Astrocyte (in vitro differentiated cells and primary cell): ENCODE measurements at regions not wholly inside any gene's neighbourhood (a gene's known extent, or its start where the extent isn't known, plus 50 kb on each side); places are given as distances from the start of the nearest gene placed in this dataset.

Source experiments
- DNase-seq: peaks from one replicate; pipeline ENCODE4 v3.0.0-alpha.2; 2010; ENCODE audit warnings: low read depth
- FAIRE-seq: peaks from 2 replicates; lab custom pipeline; 2011; peaks lifted over from hg19 to GRCh38; lab: Jason Lieb, UNC
- H2AFZ ChIP-seq: 2 replicates; pipeline ENCODE4 v1.6.0; 2012; ENCODE audit warnings: low read depth, low read length, inconsistent platforms
- H3K27ac ChIP-seq: 2 replicates; pipeline ENCODE4 v1.5.1; 2011; ENCODE audit warnings: low read depth, low read length, inconsistent platforms
- H3K27me3 ChIP-seq: 2 replicates; pipeline ENCODE4 v1.6.0; 2011; ENCODE audit warnings: low read length, inconsistent platforms; ENCODE audit not compliant: insufficient read depth
- H3K36me3 ChIP-seq: 2 replicates; pipeline ENCODE4 v1.5.1; 2011; ENCODE audit warnings: low read length, inconsistent platforms; ENCODE audit not compliant: insufficient read depth
- H3K4me1 ChIP-seq: 2 replicates; pipeline ENCODE4 v1.5.1; 2011; ENCODE audit warnings: low read length, inconsistent platforms; ENCODE audit not compliant: insufficient read depth
- H3K4me2 ChIP-seq: 2 replicates; pipeline ENCODE4 v1.6.0; 2012; ENCODE audit warnings: low read length, inconsistent platforms
- H3K4me3 ChIP-seq: 2 replicates; pipeline ENCODE4 v1.5.1; 2011; ENCODE audit warnings: low read depth, mild to moderate bottlenecking, low read length, inconsistent platforms; ENCODE audit not compliant: insufficient read depth
- H3K79me2 ChIP-seq: 2 replicates; pipeline ENCODE4 v1.6.0; 2012; ENCODE audit warnings: mild to moderate bottlenecking, low read length, inconsistent platforms; ENCODE audit not compliant: insufficient read depth
- H3K9ac ChIP-seq: 2 replicates; pipeline ENCODE4 v1.6.0; 2012; ENCODE audit warnings: mild to moderate bottlenecking, low read length, inconsistent platforms
- H3K9me3 ChIP-seq: 2 replicates; pipeline ENCODE4 v1.5.1; 2012; ENCODE audit warnings: low read depth, mild to moderate bottlenecking, low read length, inconsistent platforms; ENCODE audit not compliant: insufficient read depth
- H4K20me1 ChIP-seq: 2 replicates; pipeline ENCODE4 v1.6.0; 2012; ENCODE audit warnings: low read length, inconsistent platforms; ENCODE audit not compliant: insufficient read depth
- H3K27ac Mint-ChIP-seq: one replicate; pipeline ENCODE4 v1.8.0; 2021; ENCODE audit warnings: mild to moderate bottlenecking, mixed read lengths; ENCODE audit not compliant: unreplicated experiment
- H3K27me3 Mint-ChIP-seq: one replicate; pipeline ENCODE4 v1.8.0; 2021; ENCODE audit warnings: low read depth, mixed read lengths; ENCODE audit not compliant: unreplicated experiment
- H3K36me3 Mint-ChIP-seq: one replicate; pipeline ENCODE4 v1.8.0; 2021; ENCODE audit warnings: low read depth, mixed read lengths; ENCODE audit not compliant: unreplicated experiment
- H3K4me1 Mint-ChIP-seq: one replicate; pipeline ENCODE4 v1.8.0; 2021; ENCODE audit warnings: low read depth, mixed read lengths; ENCODE audit not compliant: unreplicated experiment
- H3K4me3 Mint-ChIP-seq: one replicate; pipeline ENCODE4 v1.8.0; 2021; ENCODE audit warnings: mild to moderate bottlenecking, moderate library complexity, mixed read lengths; ENCODE audit not compliant: unreplicated experiment
- H3K9me3 Mint-ChIP-seq: one replicate; pipeline ENCODE4 v1.8.0; 2021; ENCODE audit warnings: mild to moderate bottlenecking, mixed read lengths; ENCODE audit not compliant: unreplicated experiment
- CTCF ChIP-seq: IDR thresholded peaks from 2 replicates; pipeline ENCODE4 v1.5.1; 2011; ENCODE audit warnings: low read depth, mild to moderate bottlenecking, inconsistent platforms, low read length, moderate library complexity; ENCODE audit not compliant: insufficient read depth
- EZH2 ChIP-seq: IDR thresholded peaks from 2 replicates; pipeline ENCODE4 v1.6.1; 2012; ENCODE audit warnings: mild to moderate bottlenecking, low read length, inconsistent platforms; ENCODE audit not compliant: insufficient read depth

DNA sequence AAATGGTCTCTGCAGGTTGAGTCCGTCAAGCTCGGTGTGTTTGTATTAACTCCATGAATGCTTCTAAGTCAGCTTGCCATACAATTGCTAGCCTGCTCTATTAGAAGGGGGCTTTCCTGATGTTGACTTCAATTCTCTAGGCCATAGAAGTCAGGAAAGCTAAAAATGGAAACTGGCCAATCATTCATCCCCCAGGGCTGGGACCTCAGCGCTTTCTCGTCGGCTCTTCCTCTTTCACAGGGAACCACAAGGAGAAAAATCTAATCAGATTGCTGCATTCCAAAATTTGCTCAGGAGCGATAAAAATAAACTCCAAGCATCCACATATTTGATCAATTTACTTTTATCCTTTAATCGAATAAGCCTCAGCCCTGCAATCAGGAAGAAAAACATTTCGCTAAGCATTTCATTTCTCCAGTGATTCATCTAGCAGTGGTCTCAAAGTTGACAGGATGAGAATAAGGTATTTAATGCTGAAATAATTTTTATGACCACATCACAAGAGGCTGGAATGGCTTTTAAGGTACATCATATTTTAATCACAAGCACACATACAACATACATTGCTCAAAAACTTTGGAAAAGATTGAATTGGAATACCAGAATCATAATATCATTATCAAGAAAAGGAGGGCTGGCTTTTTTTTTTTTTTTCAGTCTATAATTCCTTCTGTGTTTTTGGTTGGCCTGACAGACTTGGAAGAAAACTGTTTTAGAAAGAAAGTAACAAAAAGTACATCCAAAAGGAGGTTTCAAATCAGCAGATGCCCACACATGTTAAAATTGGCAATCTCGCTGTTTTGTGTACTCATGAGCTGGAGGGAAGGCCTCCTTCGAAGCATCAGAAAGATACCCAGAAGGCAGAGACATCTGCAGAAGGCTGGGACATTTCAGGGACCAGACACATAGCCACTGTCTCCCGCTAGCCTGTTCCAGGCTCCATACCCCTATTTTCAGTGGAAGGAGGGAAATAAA lies 316.3 kb downstream of the NUAK1 start:
- Histone ChIP-seq H3K79me2 (no peaks in the 10 kb centered on the region), H3K9ac (no peak overlapping the region), H3K36me3 (no peaks in the 10 kb centered on the region), H3K27ac (peak overlapping the region; percentile 8), H3K4me3 (no peak overlapping the region), H4K20me1 (no peaks in the 10 kb centered on the region), H3K4me1 (peaks cover 20% of the 10 kb centered on the region), H3K27me3 (no peaks in the 10 kb centered on the region), H2AFZ (no peak overlapping the region), H3K4me2 (peak overlapping the region; percentile 6), H3K9me3 (no peaks in the 10 kb centered on the region)
- peaks cover 3% of the 10 kb centered on the region for H3K9me3 Mint-ChIP-seq
- no peaks in the 10 kb centered on the region for H3K27me3 Mint-ChIP-seq
- no peaks in the 10 kb centered on the region for H3K36me3 Mint-ChIP-seq
- H3K27ac Mint-ChIP-seq: no peak overlapping the region
- peak; percentile 87 for DNase-seq
- no peak for FAIRE-seq
- H3K4me1 Mint-ChIP-seq: peaks cover 32% of the 10 kb centered on the region
- no peak for TF ChIP-seq EZH2
- no peak for TF ChIP-seq CTCF
- no peak overlapping the region for H3K4me3 Mint-ChIP-seq

DNA sequence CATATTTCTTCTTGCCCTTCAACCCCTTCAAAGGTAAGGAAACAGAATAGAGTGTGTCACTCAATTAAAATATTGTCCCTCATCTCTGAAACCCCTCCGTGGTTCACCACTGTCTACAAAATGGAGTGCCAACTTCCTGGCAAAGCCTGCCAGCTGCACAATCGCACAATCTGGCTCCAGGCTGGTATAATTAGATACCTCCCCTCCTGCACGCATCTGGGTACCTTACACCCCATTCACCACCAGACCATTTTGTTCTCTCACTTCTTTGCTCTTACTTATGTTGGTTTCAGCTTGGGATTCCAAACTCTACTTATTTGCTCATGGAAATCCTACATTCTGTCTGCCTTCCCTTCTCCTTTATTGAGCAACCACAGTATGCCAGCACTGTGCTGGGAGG lies 314.9 kb downstream of the NUAK1 start:
- H3K27ac ChIP-seq: no peak overlapping the region
- H3K9me3 ChIP-seq: no peaks in the 10 kb centered on the region
- no peaks in the 10 kb centered on the region for H3K27me3 ChIP-seq
- peaks cover 3% of the 10 kb centered on the region for H3K9me3 Mint-ChIP-seq
- no peaks in the 10 kb centered on the region for H3K36me3 Mint-ChIP-seq
- H3K4me1 ChIP-seq: peaks cover 20% of the 10 kb centered on the region
- H3K4me3 ChIP-seq: no peak overlapping the region
- H3K79me2 ChIP-seq: no peaks in the 10 kb centered on the region
- H3K4me3 Mint-ChIP-seq: no peak overlapping the region
- H3K4me1 Mint-ChIP-seq: peaks cover 32% of the 10 kb centered on the region
- TF ChIP-seq CTCF: no peak
- TF ChIP-seq EZH2: no peak
- H3K4me2 ChIP-seq: no peak overlapping the region
- H3K36me3 ChIP-seq: no peaks in the 10 kb centered on the region
- no peak overlapping the region for H3K27ac Mint-ChIP-seq
- DNase-seq: no peak
- no peak overlapping the region for H2AFZ ChIP-seq
- H3K9ac ChIP-seq: no peak overlapping the region
- no peak for FAIRE-seq
- H3K27me3 Mint-ChIP-seq: no peaks in the 10 kb centered on the region
- no peaks in the 10 kb centered on the region for H4K20me1 ChIP-seq

- H3K4me1 Mint-ChIP-seq: peaks cover 23% of the 10 kb centered on the region
- no peaks in the 10 kb centered on the region for H3K36me3 Mint-ChIP-seq
- no peaks in the 10 kb centered on the region for H3K27me3 ChIP-seq
- peaks cover 20% of the 10 kb centered on the region for H3K4me1 ChIP-seq
- peak; percentile 62 for DNase-seq
- no peak overlapping the region for H3K4me2 ChIP-seq
- H3K4me3 Mint-ChIP-seq: no peak overlapping the region
- H3K79me2 ChIP-seq: no peaks in the 10 kb centered on the region
- no peaks in the 10 kb centered on the region for H3K27me3 Mint-ChIP-seq
- TF ChIP-seq CTCF (no peak), EZH2 (no peak)
- H4K20me1 ChIP-seq: no peaks in the 10 kb centered on the region
- FAIRE-seq: no peak
- no peak overlapping the region for H3K9ac ChIP-seq
- no peak overlapping the region for H3K4me3 ChIP-seq
- H3K9me3 ChIP-seq: no peaks in the 10 kb centered on the region
- H3K9me3 Mint-ChIP-seq: peaks cover 3% of the 10 kb centered on the region
- H3K27ac Mint-ChIP-seq: no peak overlapping the region
- no peak overlapping the region for H2AFZ ChIP-seq
- H3K27ac ChIP-seq: no peak overlapping the region
- H3K36me3 ChIP-seq: no peaks in the 10 kb centered on the region
Measured at GRCh38 chr12:105825141-105825540, 313.6 kb downstream of the NUAK1 start.
